HepG2 (cell line): ENCODE measurements at regions not wholly inside any gene's neighbourhood (a gene's known extent, or its start where the extent isn't known, plus 50 kb on each side); places are given as distances from the start of the nearest gene placed in this dataset.

Experiments used
- ATAC-seq: fragments of 200-7000 bp; cut with Tn5 transposase; 3 replicates; pipeline ENCODE4 v1.9.1; 2020; ENCODE audit warnings: mild to moderate bottlenecking, moderate library complexity
- BruUV-seq: library from RNA; stranded (reverse); fragments of 400-500 nt; replicated peaks from 2 replicates; lab custom pipeline; 2021; lab: Mats Ljungman, UMichigan
- CTCF ChIA-PET: fragments of 300-600 bp; formaldehyde crosslinking; extraction: SDS; loops from one replicate; lab custom pipeline; 2021; ENCODE audit warnings: low total read pairs, inconsistent platforms, low intra/inter-chr PET ratio; lab: Yijun Ruan, JAX
- POLR2A ChIA-PET: fragments of 350-600 bp; sonication (Branson Sonifier 250); formaldehyde crosslinking; loops from one replicate; lab custom pipeline; 2020; ENCODE audit warnings: antibody characterized with exemption, inconsistent platforms; lab: Yijun Ruan, JAX
- DNase-seq: peaks from one replicate; pipeline ENCODE4 v3.0.0-alpha.2; 2015; ENCODE audit warnings: low spot score
- FAIRE-seq: peaks from 3 replicates; lab custom pipeline; 2011; peaks lifted over from hg19 to GRCh38; lab: Jason Lieb, UNC
- H2AFZ ChIP-seq: one replicate; pipeline ENCODE4 v1.6.1; 2011; ENCODE audit warnings: low read length, inconsistent platforms
- H3K27ac ChIP-seq: fragments of 300-600 bp; 3 replicates; pipeline ENCODE4 v1.8.0; 2011; ENCODE audit warnings: mixed run types, mild to moderate bottlenecking, mixed read lengths, low read length, inconsistent platforms; ENCODE audit not compliant: insufficient read depth; ENCODE audit errors: extremely low read length
- H3K27me3 ChIP-seq, 2 experiments: fragments of 200-600 bp in 1 of 2; 2 replicates in 1 of 2; 3 replicates in 1 of 2; pipeline versions ENCODE4 v1.6.0 to v1.8.0; 2011; ENCODE audit warnings: low read length in 2 of 2, mild to moderate bottlenecking in 2 of 2, moderate library complexity in 2 of 2, inconsistent platforms in 1 of 2; ENCODE audit not compliant: insufficient read depth in 2 of 2, control insufficient read depth in 1 of 2
- H3K36me3 ChIP-seq, 2 experiments: fragments of 200-600 bp in 1 of 2; replicated peaks in 1 of 2; 2 replicates in 1 of 2; 3 replicates in 1 of 2; pipeline versions ENCODE4 v1.5.1 to v1.8.0; 2011; ENCODE audit warnings: low read length in 2 of 2, inconsistent platforms in 1 of 2; ENCODE audit not compliant: insufficient read depth in 2 of 2, control insufficient read depth in 1 of 2
- H3K4me1 ChIP-seq: 2 replicates; pipeline ENCODE4 v1.5.1; 2012; ENCODE audit warnings: low read length, inconsistent platforms; ENCODE audit not compliant: insufficient read depth
- H3K4me2 ChIP-seq: 2 replicates; pipeline ENCODE4 v1.6.0; 2011; ENCODE audit warnings: low read depth, low read length, inconsistent platforms
- H3K4me3 ChIP-seq, 3 experiments: fragments of 200-600 bp in 1 of 3; sonication (generic), shearing (Covaris generic) in 1 of 3; replicated peaks in 1 of 3; 2 replicates each; pipeline ENCODE4 v1.5.1; 2011 to 2016; ENCODE audit warnings: low read length in 3 of 3, inconsistent platforms in 2 of 3, low read depth in 2 of 3, mild to moderate bottlenecking in 2 of 3, control low read depth in 1 of 3, mixed read lengths in 1 of 3; ENCODE audit not compliant: insufficient read depth in 1 of 3
- H3K79me2 ChIP-seq: one replicate; pipeline ENCODE4 v1.6.1; 2011; ENCODE audit warnings: low read length, inconsistent platforms; ENCODE audit not compliant: insufficient read depth
- H3K9ac ChIP-seq: 2 replicates; pipeline ENCODE4 v1.6.0; 2011; ENCODE audit warnings: mild to moderate bottlenecking, low read depth, low read length, inconsistent platforms; ENCODE audit not compliant: insufficient read depth
- H3K9me3 ChIP-seq: 2 replicates; pipeline ENCODE4 v1.5.1; 2012; ENCODE audit warnings: mild to moderate bottlenecking, low read length
- H4K20me1 ChIP-seq: 2 replicates; pipeline ENCODE4 v1.6.0; 2011; ENCODE audit warnings: inconsistent platforms, mild to moderate bottlenecking, low read length, moderate library complexity; ENCODE audit not compliant: insufficient read depth
- HDAC2 ChIP-seq: sonication (generic); formaldehyde crosslinking; IDR thresholded peaks from 2 replicates; pipeline ENCODE4 v1.4.0; 2020; ENCODE audit warnings: missing genetic modification reagents
- IKZF4 ChIP-seq: sonication (generic); formaldehyde crosslinking; IDR thresholded peaks from 2 replicates; pipeline ENCODE4 v1.5.1; 2020; ENCODE audit warnings: borderline replicate concordance, mild to moderate bottlenecking, low read depth, missing genetic modification reagents; ENCODE audit errors: not compliant biosample characterization
- KLF15 ChIP-seq: sonication (generic); formaldehyde crosslinking; IDR thresholded peaks from 2 replicates; pipeline ENCODE4 v1.8.1; 2023; ENCODE audit warnings: borderline replicate concordance, mild to moderate bottlenecking, inconsistent platforms, missing genetic modification reagents, mixed read lengths
- PITX1 ChIP-seq: sonication (generic); formaldehyde crosslinking; IDR thresholded peaks from 2 replicates; pipeline ENCODE4 v1.5.1; 2020; ENCODE audit warnings: mild to moderate bottlenecking, missing genetic modification reagents
- RFX5 ChIP-seq: IDR thresholded peaks from 2 replicates; pipeline ENCODE4 v1.6.1; 2011; ENCODE audit warnings: low read depth, low read length, improper control_type of control experiment
- ZNF18 ChIP-seq: sonication (generic); formaldehyde crosslinking; IDR thresholded peaks from 2 replicates; pipeline ENCODE4 v1.8.0; 2022; ENCODE audit warnings: mild to moderate bottlenecking, missing genetic modification reagents; ENCODE audit not compliant: insufficient replicate concordance
- ZNF713 ChIP-seq: sonication (generic); formaldehyde crosslinking; IDR thresholded peaks from 2 replicates; pipeline ENCODE4 v1.4.0; 2020; ENCODE audit warnings: mild to moderate bottlenecking, missing genetic modification reagents
- ZNF747 ChIP-seq: sonication (generic); formaldehyde crosslinking; IDR thresholded peaks from 2 replicates; pipeline ENCODE4 v1.8.1; 2023; ENCODE audit warnings: missing genetic modification reagents, mild to moderate bottlenecking, borderline replicate concordance
- WGBS: methylation state at CpG from one replicate; pipeline ENCODE4 v1.1.6; 2017; ENCODE audit warnings: low lambda C conversion rate; 5-methylcytosine and 5-hydroxymethylcytosine counted together
- in situ Hi-C: cut with HindIII; loops from 2 replicates; pipeline ENCODE4 v1.10.0; 2017; ENCODE audit warnings: low pct_unique_long_range_greater_than_20kb; ENCODE audit not compliant: extremely low pct_ligation_motif_present
- intact Hi-C: fragments of 100-400 bp; cut with micrococcal nuclease; formaldehyde crosslinking; loops from one replicate; pipeline ENCODE4 v1.10.0; 2022; ENCODE audit not compliant: unreplicated experiment
- TF ChIP-seq, protein P1 (sequence below): sonication (generic); formaldehyde crosslinking; IDR thresholded peaks from 2 replicates; pipeline ENCODE4 v1.4.0; 2020; ENCODE audit warnings: missing genetic modification reagents
- TF ChIP-seq, protein P2 (sequence below): sonication (generic); formaldehyde crosslinking; IDR thresholded peaks from 2 replicates; pipeline ENCODE4 v1.9.0; 2022; ENCODE audit warnings: low read depth, missing genetic modification reagents

- no peak overlapping the region for H3K9ac ChIP-seq
- FAIRE-seq (no peak), ATAC-seq (no peak)
- 0% methylated on average over 1 of the region's 1 CpG for WGBS
- POLR2A ChIA-PET = no interaction called here
- no TSS peak for BruUV-seq
- no peaks in the 10 kb centered on the region for H4K20me1 ChIP-seq
- no peaks in the 10 kb centered on the region for H3K9me3 ChIP-seq
- H3K79me2 ChIP-seq = no peaks in the 10 kb centered on the region
- no peaks in the 10 kb centered on the region for H3K4me1 ChIP-seq
- CTCF ChIA-PET = no interaction called here
- intact Hi-C loops = no loop called here
- no peak overlapping the region for H3K4me2 ChIP-seq
- no peak overlapping the region for H3K4me3 ChIP-seq
- no peaks in the 10 kb centered on the region for H3K36me3 ChIP-seq
- H3K27ac ChIP-seq = no peak overlapping the region
- TF ChIP-seq RFX5 (no peak), PITX1 (CRISPR knock-in tag) (no peak)
- TF ChIP-seq, all 625 proteins: peak for 0
- Histone ChIP-seq H2AFZ (no peak overlapping the region), H3K27me3 (no peaks in the 10 kb centered on the region)
- no peak for DNase-seq
- in situ Hi-C loops = loop anchor here (25.0 kb wide), 1 partner anchor 342 kb away; no protein-coding TSS in a partner anchor
Observed at GRCh38 chr4:155445306-155445705, 68.5 kb upstream of the MAP9 start.

DNA sequence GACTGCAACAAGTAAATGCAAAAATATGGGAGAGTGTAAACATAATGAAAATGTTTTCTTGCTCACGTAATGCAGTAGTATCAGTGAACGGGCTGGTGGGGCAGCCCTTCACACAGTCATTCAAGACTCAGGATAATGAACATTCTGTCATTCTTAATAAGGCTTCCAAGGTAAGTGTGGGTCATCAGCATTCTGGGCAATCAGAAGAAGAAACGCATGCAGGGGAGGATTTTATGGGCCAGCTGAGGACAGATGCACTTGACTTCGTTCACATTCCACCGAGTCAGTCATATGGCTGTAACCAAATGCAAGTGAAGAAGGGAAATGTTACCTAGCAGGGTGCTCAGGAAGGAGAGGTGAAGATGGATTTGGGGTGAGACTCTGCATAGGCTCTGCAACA is 68.0 kb upstream of the MAP9 start:
- Histone ChIP-seq H3K36me3 (no peaks in the 10 kb centered on the region), H4K20me1 (no peaks in the 10 kb centered on the region), H3K27ac (no peak overlapping the region), H3K9me3 (no peaks in the 10 kb centered on the region), H3K79me2 (no peaks in the 10 kb centered on the region), H3K9ac (no peak overlapping the region), H3K4me3 (no peak overlapping the region), H2AFZ (no peak overlapping the region), H3K4me2 (no peak overlapping the region), H3K4me1 (no peaks in the 10 kb centered on the region), H3K27me3 (no peaks in the 10 kb centered on the region)
- POLR2A ChIA-PET = no interaction called here
- DNase-seq (no peak), ATAC-seq (no peak), FAIRE-seq (no peak)
- CTCF ChIA-PET = no interaction called here
- under 1% methylated on average over 5 of the region's 5 CpGs for WGBS
- intact Hi-C loops = no loop called here
- in situ Hi-C loops = loop anchor here (25.0 kb wide), 1 partner anchor 343 kb away; no protein-coding TSS in a partner anchor
- BruUV-seq = no TSS peak
- TF ChIP-seq ZNF713 (no peak), ZNF747 (CRISPR knock-in tag) (no peak), ZNF18 (no peak), HDAC2 (CRISPR knock-in tag) (no peak), IKZF4 (CRISPR knock-in tag) (no peak), KLF15 (CRISPR knock-in tag) (no peak)
- TF ChIP-seq, protein P1, sequence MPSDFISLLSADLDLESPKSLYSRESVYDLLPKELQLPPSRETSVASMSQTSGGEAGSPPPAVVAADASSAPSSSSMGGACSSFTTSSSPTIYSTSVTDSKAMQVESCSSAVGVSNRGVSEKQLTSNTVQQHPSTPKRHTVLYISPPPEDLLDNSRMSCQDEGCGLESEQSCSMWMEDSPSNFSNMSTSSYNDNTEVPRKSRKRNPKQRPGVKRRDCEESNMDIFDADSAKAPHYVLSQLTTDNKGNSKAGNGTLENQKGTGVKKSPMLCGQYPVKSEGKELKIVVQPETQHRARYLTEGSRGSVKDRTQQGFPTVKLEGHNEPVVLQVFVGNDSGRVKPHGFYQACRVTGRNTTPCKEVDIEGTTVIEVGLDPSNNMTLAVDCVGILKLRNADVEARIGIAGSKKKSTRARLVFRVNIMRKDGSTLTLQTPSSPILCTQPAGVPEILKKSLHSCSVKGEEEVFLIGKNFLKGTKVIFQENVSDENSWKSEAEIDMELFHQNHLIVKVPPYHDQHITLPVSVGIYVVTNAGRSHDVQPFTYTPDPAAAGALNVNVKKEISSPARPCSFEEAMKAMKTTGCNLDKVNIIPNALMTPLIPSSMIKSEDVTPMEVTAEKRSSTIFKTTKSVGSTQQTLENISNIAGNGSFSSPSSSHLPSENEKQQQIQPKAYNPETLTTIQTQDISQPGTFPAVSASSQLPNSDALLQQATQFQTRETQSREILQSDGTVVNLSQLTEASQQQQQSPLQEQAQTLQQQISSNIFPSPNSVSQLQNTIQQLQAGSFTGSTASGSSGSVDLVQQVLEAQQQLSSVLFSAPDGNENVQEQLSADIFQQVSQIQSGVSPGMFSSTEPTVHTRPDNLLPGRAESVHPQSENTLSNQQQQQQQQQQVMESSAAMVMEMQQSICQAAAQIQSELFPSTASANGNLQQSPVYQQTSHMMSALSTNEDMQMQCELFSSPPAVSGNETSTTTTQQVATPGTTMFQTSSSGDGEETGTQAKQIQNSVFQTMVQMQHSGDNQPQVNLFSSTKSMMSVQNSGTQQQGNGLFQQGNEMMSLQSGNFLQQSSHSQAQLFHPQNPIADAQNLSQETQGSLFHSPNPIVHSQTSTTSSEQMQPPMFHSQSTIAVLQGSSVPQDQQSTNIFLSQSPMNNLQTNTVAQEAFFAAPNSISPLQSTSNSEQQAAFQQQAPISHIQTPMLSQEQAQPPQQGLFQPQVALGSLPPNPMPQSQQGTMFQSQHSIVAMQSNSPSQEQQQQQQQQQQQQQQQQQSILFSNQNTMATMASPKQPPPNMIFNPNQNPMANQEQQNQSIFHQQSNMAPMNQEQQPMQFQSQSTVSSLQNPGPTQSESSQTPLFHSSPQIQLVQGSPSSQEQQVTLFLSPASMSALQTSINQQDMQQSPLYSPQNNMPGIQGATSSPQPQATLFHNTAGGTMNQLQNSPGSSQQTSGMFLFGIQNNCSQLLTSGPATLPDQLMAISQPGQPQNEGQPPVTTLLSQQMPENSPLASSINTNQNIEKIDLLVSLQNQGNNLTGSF (CRISPR knock-in tag) = no peak
- TF ChIP-seq, protein P2, sequence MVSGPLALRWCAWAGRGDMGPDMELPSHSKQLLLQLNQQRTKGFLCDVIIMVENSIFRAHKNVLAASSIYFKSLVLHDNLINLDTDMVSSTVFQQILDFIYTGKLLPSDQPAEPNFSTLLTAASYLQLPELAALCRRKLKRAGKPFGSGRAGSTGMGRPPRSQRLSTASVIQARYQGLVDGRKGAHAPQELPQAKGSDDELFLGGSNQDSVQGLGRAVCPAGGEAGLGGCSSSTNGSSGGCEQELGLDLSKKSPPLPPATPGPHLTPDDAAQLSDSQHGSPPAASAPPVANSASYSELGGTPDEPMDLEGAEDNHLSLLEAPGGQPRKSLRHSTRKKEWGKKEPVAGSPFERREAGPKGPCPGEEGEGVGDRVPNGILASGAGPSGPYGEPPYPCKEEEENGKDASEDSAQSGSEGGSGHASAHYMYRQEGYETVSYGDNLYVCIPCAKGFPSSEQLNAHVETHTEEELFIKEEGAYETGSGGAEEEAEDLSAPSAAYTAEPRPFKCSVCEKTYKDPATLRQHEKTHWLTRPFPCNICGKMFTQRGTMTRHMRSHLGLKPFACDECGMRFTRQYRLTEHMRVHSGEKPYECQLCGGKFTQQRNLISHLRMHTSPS = no peak
